GM19452 (cell line): ENCODE measurements at regions not wholly inside any gene's neighbourhood (a gene's known extent, or its start where the extent isn't known, plus 50 kb on each side); places are given as distances from the start of the nearest gene placed in this dataset.
"Not testable (repeated sequence)": the region's sequence is repeated elsewhere in the genome, so short reads cannot be mapped to it uniquely, and the experiment has no call there.

Experiments
- ATAC-seq: cut with Tn5 transposase; IDR thresholded peaks from one replicate; pipeline ENCODE4 v1.9.1; 2021; ENCODE audit not compliant: unreplicated experiment

DNA sequence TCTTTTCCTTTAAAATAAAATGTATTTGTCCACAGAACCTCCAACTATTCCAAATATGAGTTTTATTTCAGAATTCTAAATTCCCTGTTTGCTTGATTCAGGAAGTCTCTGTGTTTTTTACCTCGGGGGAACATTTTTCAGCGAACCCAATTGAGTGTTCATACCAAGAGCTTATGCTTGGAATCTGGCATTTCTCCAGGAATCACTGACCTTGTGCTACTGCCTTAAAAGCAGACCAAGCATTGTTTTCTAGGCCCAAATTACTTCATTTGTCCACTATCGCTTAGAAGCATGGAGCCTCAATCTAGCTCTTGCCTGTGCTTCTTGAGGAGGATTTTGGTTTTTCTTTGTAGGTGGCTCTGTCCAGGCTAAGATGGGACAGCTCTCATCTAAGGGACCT, 59.4 kb downstream of the EBLN1 start:
- ATAC-seq, result no peak

GRCh38 chr10:22156750-22157149, 61.1 kb downstream of the EBLN1 start:
- no peak for ATAC-seq

DNA sequence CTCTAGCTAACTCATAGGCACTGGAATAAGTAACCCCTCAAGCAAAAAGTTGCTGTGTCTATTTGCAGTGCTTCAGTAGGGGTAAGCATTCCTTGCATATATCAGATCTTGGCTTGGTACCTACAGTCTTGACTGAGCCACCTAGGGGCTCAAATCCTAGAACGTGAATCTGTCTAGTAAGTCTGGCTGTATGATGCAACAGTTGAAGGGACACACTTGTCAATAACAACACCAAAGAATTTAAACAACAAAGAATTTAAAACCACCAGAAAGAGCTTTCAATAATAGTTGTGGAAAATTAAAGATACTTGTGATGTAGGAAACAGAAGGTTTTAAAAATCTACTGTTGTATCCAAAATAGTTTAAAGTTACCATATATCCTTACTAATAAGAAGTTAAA, 65.4 kb downstream of the EBLN1 start:
- ATAC-seq, result no peak

DNA sequence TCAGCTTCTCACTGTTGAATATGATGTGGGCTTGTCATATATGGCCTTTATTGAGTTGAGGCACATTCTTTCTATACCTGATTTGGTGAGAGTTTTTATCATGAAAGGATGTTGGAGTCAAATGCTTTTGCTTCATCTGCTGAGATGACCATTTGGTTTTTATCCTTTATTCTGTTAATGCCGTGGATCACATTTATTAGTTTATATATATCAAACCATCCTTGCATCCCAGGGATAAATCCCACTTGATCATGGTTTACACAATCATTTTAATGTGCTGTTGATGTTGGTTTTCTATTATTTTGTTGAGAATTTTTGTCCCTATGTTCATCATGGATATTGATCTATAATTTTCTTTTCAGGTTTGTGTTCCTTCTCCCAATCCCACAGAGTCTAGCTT, 67.0 kb downstream of the EBLN1 start:
- no peak for ATAC-seq

DNA sequence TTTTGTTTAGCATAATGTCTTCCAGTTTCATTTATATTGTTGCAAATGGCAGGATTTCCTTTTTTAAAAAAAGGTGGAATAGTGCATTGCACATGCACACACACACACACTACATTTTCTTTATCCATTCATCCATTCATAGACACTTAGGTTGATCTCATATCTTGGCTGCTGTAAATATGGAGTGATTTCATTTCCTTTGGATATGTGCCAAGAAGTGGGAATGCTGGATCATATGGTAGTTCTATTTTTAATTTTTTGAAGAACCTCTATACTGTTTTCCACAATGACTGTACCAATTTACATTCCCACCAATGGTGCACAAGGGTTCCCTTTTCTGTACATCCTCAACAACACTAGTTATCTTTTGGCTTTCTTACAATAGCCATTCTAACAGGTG, 68.9 kb downstream of the EBLN1 start:
- no peak for ATAC-seq

DNA sequence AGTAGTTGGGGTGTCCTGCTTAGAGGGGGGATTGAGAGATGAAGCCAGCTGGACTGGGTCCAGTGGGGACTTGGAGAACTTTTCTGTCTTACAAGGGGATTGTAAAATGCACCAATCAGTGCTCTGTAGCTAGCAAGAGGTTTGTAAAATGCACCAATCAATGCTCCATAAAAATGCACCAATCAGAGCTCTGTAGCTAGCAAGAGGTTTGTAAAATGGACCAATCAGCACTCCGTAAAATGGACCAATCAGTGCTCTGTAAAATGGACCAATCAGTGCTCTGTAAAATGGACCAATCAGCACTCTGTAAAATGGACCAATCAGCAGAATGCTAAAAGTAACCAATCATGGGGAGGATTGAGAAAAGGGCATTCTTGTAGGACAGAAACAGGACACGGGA, 71.9 kb downstream of the EBLN1 start:
- not testable (repeated sequence) for ATAC-seq

- no peak for ATAC-seq
Measured at GRCh38 chr10:22137542-22137941, 80.3 kb downstream of the EBLN1 start.

- no peak for ATAC-seq
Measured at GRCh38 chr10:22135591-22135990, 82.2 kb downstream of the EBLN1 start.

DNA sequence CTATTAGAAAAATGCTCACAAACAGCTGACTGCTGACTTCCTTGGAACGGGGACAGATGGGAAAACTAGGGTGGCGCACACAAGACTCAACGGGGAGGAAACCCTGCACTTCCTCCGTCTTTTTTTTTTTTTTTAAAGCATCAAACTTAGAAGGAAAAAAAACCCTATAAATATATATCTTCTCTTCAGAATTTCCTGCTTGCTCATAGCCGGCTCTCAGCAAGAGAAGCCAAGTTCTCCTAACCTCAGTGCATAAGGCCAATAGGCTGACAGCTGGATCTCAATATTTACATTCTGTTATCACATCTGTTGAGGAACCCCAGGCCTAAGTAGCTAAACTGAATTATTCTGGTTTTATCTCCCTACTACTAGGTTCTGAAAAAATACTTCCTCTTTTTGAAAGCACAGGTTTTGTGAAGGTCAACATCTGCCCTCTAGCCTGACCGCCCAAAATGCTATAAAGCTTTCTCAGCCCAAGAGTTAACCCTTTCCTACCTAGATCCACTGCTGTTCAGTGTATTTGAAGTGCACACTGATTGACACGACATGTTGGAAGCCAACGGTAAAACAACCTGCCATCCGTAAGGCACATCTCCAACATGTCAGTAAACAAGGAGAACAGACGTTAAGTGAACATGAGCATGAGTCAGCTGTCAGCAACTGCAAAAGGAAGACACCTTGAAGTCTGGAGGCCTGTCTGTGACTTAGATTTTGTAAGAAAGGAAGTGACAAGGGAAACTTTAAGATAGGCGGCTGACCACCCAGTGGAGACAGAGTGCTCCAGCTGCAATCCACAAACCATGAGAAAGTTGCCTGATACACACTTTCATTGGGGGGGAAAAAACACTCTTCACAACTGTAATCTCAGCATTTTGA, 83.8 kb downstream of the EBLN1 start:
- peak; percentile 78 for ATAC-seq

DNA sequence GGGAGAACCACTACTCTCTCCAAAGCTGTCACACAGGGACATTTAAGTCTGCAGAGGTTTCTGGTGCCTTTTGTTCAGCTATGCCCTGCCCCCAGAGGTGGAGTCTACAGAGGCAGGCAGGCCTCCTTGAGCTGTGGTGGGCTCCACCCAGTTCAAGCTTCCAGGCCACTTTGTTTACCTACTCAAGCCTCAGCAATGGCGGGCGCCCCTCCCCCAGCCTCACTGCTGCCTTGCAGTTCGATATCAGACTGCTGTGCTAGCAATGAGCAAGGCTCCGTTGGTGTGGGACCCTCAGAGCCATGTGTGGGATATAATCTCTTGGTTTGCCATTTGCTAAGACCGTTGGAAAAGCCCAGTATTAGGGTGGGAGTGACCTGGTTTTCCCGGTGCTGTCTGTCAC, 87.0 kb downstream of the EBLN1 start:
- ATAC-seq, result not testable (repeated sequence)

GRCh38 chr10:22129612-22130011, 88.2 kb downstream of the EBLN1 start:
- not testable (repeated sequence) for ATAC-seq

DNA sequence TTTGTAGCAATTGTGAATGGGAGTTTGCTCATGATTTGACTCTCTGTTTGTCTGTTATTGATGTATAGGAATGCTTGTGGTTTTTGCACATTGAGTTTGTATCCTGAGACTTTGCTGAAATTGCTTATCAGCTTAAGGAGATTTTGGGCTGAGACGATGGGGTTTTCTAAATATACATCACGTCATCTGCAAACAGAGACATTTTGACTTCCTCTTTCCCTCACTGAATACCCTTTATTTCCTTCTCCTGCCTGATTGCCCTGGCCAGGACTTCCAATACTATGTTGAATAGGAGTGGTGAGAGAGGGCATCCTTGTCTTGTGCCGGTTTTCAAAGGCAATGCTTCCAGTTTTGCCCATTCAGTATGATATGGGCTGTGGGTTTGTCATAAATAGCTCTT, 96.6 kb downstream of the EBLN1 start:
- ATAC-seq, result not testable (repeated sequence)

DNA sequence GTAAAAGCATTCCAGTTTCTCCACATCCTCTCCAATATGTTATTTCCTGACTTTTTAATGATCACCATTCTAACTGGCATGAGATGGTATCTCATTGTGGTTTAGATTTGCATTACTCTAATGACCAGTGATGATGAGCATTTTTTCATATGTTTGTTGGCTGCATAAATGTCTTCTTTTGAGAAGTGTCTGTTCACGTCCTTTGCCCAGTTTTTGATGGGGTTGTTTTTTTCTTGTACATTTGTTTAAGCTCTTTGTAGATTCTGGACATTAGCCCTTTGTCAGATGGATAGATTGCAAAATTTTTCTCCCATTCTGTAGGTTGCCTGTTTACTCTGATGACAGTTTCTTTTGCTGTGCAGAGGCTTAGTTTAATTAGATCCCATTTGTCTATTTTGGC, 97.7 kb downstream of the EBLN1 start:
- not testable (repeated sequence) for ATAC-seq

- not testable (repeated sequence) for ATAC-seq
Measured at GRCh38 chr10:22119575-22119974, 98.2 kb downstream of the EBLN1 start.

- ATAC-seq, result no peak
Measured at GRCh38 chr10:22111705-22112104, 106.1 kb downstream of the EBLN1 start.

DNA sequence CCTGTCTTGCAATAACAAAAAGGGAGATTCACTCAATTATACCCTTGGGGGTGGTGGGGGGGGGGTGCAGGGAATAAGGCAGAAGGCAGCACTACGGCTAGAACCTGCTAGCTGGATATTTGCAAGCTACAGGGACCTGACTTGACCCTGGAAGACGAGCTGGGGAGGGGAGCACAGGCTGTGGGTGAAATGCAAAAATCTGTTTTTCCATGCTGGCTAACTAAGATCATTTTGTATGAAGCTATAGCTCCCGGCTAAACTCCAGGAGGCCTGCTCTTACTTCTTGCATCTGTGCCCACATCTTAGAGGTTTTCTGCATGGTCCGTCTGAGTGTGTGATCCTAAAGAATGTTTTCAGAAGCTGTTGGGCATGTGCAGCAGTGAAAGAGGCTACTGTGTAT, 106.6 kb downstream of the EBLN1 start:
- ATAC-seq, result no peak

- ATAC-seq, result no peak
Measured at GRCh38 chr10:22110761-22111160, 107.1 kb downstream of the EBLN1 start.

DNA sequence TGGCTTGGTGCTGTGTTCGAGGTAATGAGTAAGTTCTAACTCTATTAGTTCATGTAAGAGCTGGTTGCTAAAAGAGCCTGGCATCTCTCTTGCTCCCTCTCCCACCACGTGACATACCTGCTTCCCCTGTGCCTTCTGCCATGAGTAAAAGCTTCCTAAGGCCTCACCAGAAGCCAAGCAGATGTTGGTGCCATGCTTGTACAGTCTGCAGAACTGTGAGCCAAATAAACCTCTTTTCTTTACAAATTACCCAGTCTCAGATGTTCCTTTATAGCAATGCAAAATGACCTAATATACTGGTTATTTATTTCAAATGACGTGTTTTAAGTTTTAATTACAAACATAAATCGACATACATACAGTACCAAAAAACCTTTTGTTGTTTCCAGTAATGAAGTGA, 101.7 kb upstream of the DNAJC1 start:
- ATAC-seq, result no peak

GRCh38 chr10:22103701-22104470, 100.4 kb upstream of the DNAJC1 start:
- no peak for ATAC-seq

DNA sequence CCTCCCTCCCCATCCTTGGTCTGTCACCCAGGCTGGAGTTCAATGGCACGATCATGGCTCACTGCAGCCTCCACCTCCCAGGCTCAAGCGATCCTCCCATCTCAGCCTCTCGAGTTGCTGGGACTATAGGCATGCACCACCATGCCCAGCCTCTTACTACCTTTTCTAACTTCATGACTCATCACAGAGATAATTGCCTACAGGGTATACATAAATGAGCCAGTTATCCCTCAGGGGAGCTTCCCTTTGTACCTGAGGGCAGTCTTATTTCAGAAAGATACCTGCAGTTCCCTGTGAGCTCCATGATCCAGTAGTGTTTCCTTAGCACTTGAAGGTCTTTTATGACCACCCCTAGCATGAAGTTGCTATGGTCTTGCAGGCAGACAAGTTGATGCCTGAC, 94.2 kb upstream of the DNAJC1 start:
- ATAC-seq, result no peak

- not testable (repeated sequence) for ATAC-seq
Measured at GRCh38 chr10:22091260-22091659, 87.7 kb upstream of the DNAJC1 start.

DNA sequence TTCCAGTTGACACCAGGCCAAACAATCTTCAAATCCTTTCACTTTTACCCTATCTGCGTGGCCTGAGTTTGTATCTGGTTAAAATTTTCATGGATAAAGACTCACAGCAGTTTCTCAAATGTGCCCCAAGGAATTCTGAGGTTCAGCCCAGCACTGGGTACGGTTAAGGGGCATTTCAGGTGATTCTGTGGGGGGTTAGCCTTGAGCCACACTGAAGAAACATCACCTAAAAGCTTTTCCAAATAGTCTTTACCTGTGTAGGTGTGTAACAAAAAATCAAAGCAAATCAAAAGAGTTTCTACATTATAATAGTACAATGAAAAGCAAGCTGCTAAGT, 83.8 kb upstream of the DNAJC1 start:
- no peak for ATAC-seq
